HepG2 (cell line): ENCODE measurements at regions not wholly inside any gene's neighbourhood (a gene's known extent, or its start where the extent isn't known, plus 50 kb on each side); places are given as distances from the start of the nearest gene placed in this dataset.

Source experiments
- ATAC-seq: fragments of 200-7000 bp; cut with Tn5 transposase; 3 replicates; pipeline ENCODE4 v1.9.1; 2020; ENCODE audit warnings: mild to moderate bottlenecking, moderate library complexity
- BruUV-seq: library from RNA; stranded (reverse); fragments of 400-500 nt; replicated peaks from 2 replicates; lab custom pipeline; 2021; lab: Mats Ljungman, UMichigan
- CTCF ChIA-PET: fragments of 300-600 bp; formaldehyde crosslinking; extraction: SDS; loops from one replicate; lab custom pipeline; 2021; ENCODE audit warnings: low total read pairs, inconsistent platforms, low intra/inter-chr PET ratio; lab: Yijun Ruan, JAX
- POLR2A ChIA-PET: fragments of 350-600 bp; sonication (Branson Sonifier 250); formaldehyde crosslinking; loops from one replicate; lab custom pipeline; 2020; ENCODE audit warnings: antibody characterized with exemption, inconsistent platforms; lab: Yijun Ruan, JAX
- DNase-seq: peaks from one replicate; pipeline ENCODE4 v3.0.0-alpha.2; 2015; ENCODE audit warnings: low spot score
- FAIRE-seq: peaks from 3 replicates; lab custom pipeline; 2011; peaks lifted over from hg19 to GRCh38; lab: Jason Lieb, UNC
- H2AFZ ChIP-seq: one replicate; pipeline ENCODE4 v1.6.1; 2011; ENCODE audit warnings: low read length, inconsistent platforms
- H3K27ac ChIP-seq: fragments of 300-600 bp; 3 replicates; pipeline ENCODE4 v1.8.0; 2011; ENCODE audit warnings: mixed run types, mild to moderate bottlenecking, mixed read lengths, low read length, inconsistent platforms; ENCODE audit not compliant: insufficient read depth; ENCODE audit errors: extremely low read length
- H3K27me3 ChIP-seq, 2 experiments: fragments of 200-600 bp in 1 of 2; 2 replicates in 1 of 2; 3 replicates in 1 of 2; pipeline versions ENCODE4 v1.6.0 to v1.8.0; 2011; ENCODE audit warnings: low read length in 2 of 2, mild to moderate bottlenecking in 2 of 2, moderate library complexity in 2 of 2, inconsistent platforms in 1 of 2; ENCODE audit not compliant: insufficient read depth in 2 of 2, control insufficient read depth in 1 of 2
- H3K36me3 ChIP-seq, 2 experiments: fragments of 200-600 bp in 1 of 2; replicated peaks in 1 of 2; 2 replicates in 1 of 2; 3 replicates in 1 of 2; pipeline versions ENCODE4 v1.5.1 to v1.8.0; 2011; ENCODE audit warnings: low read length in 2 of 2, inconsistent platforms in 1 of 2; ENCODE audit not compliant: insufficient read depth in 2 of 2, control insufficient read depth in 1 of 2
- H3K4me1 ChIP-seq: 2 replicates; pipeline ENCODE4 v1.5.1; 2012; ENCODE audit warnings: low read length, inconsistent platforms; ENCODE audit not compliant: insufficient read depth
- H3K4me2 ChIP-seq: 2 replicates; pipeline ENCODE4 v1.6.0; 2011; ENCODE audit warnings: low read depth, low read length, inconsistent platforms
- H3K4me3 ChIP-seq, 3 experiments: fragments of 200-600 bp in 1 of 3; sonication (generic), shearing (Covaris generic) in 1 of 3; replicated peaks in 1 of 3; 2 replicates each; pipeline ENCODE4 v1.5.1; 2011 to 2016; ENCODE audit warnings: low read length in 3 of 3, inconsistent platforms in 2 of 3, low read depth in 2 of 3, mild to moderate bottlenecking in 2 of 3, control low read depth in 1 of 3, mixed read lengths in 1 of 3; ENCODE audit not compliant: insufficient read depth in 1 of 3
- H3K79me2 ChIP-seq: one replicate; pipeline ENCODE4 v1.6.1; 2011; ENCODE audit warnings: low read length, inconsistent platforms; ENCODE audit not compliant: insufficient read depth
- H3K9ac ChIP-seq: 2 replicates; pipeline ENCODE4 v1.6.0; 2011; ENCODE audit warnings: mild to moderate bottlenecking, low read depth, low read length, inconsistent platforms; ENCODE audit not compliant: insufficient read depth
- H3K9me3 ChIP-seq: 2 replicates; pipeline ENCODE4 v1.5.1; 2012; ENCODE audit warnings: mild to moderate bottlenecking, low read length
- H4K20me1 ChIP-seq: 2 replicates; pipeline ENCODE4 v1.6.0; 2011; ENCODE audit warnings: inconsistent platforms, mild to moderate bottlenecking, low read length, moderate library complexity; ENCODE audit not compliant: insufficient read depth
- ERF ChIP-seq: IDR thresholded peaks from 2 replicates; pipeline ENCODE4 v1.6.1; 2018; ENCODE audit warnings: missing biosample characterization, missing genetic modification reagents
- HDAC2 ChIP-seq: sonication (generic); formaldehyde crosslinking; IDR thresholded peaks from 2 replicates; pipeline ENCODE4 v1.4.0; 2020; ENCODE audit warnings: missing genetic modification reagents
- HNF4G ChIP-seq, 2 experiments: sonication (generic) in 1 of 2; formaldehyde crosslinking in 1 of 2; IDR thresholded peaks; 2 replicates each; pipeline versions ENCODE4 v1.4.0 to v1.6.1; 2011 to 2020; ENCODE audit warnings: borderline replicate concordance in 2 of 2, low read depth in 2 of 2, mild to moderate bottlenecking in 2 of 2, low read length in 1 of 2, missing genetic modification reagents in 1 of 2, moderate library complexity in 1 of 2
- KDM4B ChIP-seq: sonication (generic); formaldehyde crosslinking; IDR thresholded peaks from 2 replicates; pipeline ENCODE4 v1.4.0; 2020; ENCODE audit warnings: missing genetic modification reagents
- KMT2A ChIP-seq: sonication (generic); formaldehyde crosslinking; IDR thresholded peaks from 2 replicates; pipeline ENCODE4 v1.4.0; 2020; ENCODE audit warnings: missing genetic modification reagents
- MIER2 ChIP-seq: IDR thresholded peaks from 2 replicates; pipeline ENCODE4 v1.6.1; 2016; ENCODE audit warnings: missing biosample characterization, missing genetic modification reagents
- NR3C1 ChIP-seq: sonication (generic); formaldehyde crosslinking; IDR thresholded peaks from 2 replicates; pipeline ENCODE4 v1.4.0; 2020; ENCODE audit warnings: missing genetic modification reagents
- ZNF256 ChIP-seq: sonication (generic); formaldehyde crosslinking; conservative IDR thresholded peaks from 2 replicates; pipeline ENCODE4 v1.4.0; 2020; ENCODE audit warnings: missing genetic modification reagents
- ZNF446 ChIP-seq: sonication (generic); formaldehyde crosslinking; IDR thresholded peaks from 2 replicates; pipeline ENCODE4 v1.5.0; 2020; ENCODE audit warnings: mild to moderate bottlenecking, missing genetic modification reagents
- ZNF549 ChIP-seq: sonication (generic); formaldehyde crosslinking; IDR thresholded peaks from 2 replicates; pipeline ENCODE4 v1.5.0; 2020; ENCODE audit warnings: missing genetic modification reagents
- WGBS: methylation state at CpG from one replicate; pipeline ENCODE4 v1.1.6; 2017; ENCODE audit warnings: low lambda C conversion rate; 5-methylcytosine and 5-hydroxymethylcytosine counted together
- in situ Hi-C: cut with HindIII; loops from 2 replicates; pipeline ENCODE4 v1.10.0; 2017; ENCODE audit warnings: low pct_unique_long_range_greater_than_20kb; ENCODE audit not compliant: extremely low pct_ligation_motif_present
- intact Hi-C: fragments of 100-400 bp; cut with micrococcal nuclease; formaldehyde crosslinking; loops from one replicate; pipeline ENCODE4 v1.10.0; 2022; ENCODE audit not compliant: unreplicated experiment

DNA sequence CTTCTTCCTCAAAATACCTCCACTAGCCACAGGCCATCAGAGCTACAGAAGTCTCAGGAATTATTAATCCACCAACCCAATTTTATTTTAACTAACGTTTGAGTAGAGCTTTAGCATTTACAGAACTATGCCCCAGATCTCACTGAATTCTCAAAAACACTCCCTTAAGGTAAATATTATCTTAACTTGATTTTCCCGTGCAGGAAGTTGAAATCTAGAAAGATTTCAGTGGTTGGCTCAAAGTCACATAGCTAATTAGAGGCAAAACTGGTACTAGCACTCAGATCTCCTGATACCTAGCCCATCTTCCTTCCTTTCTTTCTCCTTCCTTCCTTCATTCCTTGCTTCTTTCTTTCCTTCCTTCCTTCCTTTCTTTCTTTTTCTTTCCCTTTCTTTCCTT lies 298.3 kb downstream of the ENC1 start (continued):
- no peak for TF ChIP-seq MIER2 (CRISPR knock-in tag)
- TF ChIP-seq ZNF446 (CRISPR knock-in tag), result no peak
- TF ChIP-seq HDAC2 (CRISPR knock-in tag), result no peak
- TF ChIP-seq, all 625 proteins: peak for 0

DNA sequence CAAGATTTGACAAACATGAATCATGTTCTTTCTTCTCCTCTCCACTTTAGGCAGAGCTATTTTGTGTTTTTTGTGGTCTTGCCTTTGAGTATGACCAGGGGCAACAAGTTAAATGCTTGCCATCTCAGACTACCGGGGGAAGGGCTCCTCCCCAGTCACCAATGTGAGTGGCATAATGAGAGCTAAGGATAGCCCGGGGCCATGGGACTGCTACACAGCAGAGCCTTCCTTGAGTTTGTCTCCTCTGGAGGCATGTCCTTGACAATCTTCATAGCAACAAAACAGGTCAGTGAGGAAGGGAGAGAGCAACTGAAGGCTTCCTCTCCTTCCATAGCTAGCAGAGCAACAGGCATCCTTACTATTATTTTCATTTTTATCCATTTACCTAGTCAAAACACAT lies 299.3 kb downstream of the ENC1 start:
- Histone ChIP-seq H3K27me3 (peaks cover 0 to 3% of the 10 kb centered on the region in 2 experiments; a peak in 3 of 5 replicates), H3K9ac (no peak overlapping the region), H3K4me3 (no peak overlapping the region), H4K20me1 (no peaks in the 10 kb centered on the region), H3K4me1 (0 out of 2 replicates have a peak, but pooled peaks cover 6% of the 10 kb centered on the region), H3K4me2 (no peak overlapping the region), H3K27ac (no peak overlapping the region), H3K9me3 (no peaks in the 10 kb centered on the region), H3K36me3 (no peaks in the 10 kb centered on the region), H3K79me2 (no peaks in the 10 kb centered on the region), H2AFZ (no peak overlapping the region)
- BruUV-seq, result no TSS peak
- FAIRE-seq (no peak), ATAC-seq (no peak), DNase-seq (no peak)
- in situ Hi-C loops, result no loop called here
- intact Hi-C loops, result no loop called here
- ChIA-PET POLR2A (interaction anchor here (1.5 kb wide), 1 partner anchor 299 kb away, joined by 3 read pairs; the partner anchor contains the start of gene ENC1), CTCF (no interaction called here)
- TF ChIP-seq ERF (CRISPR knock-in tag) (no peak), ZNF256 (no peak)
- WGBS, result 51% methylated on average over 2 of the region's 2 CpGs

DNA sequence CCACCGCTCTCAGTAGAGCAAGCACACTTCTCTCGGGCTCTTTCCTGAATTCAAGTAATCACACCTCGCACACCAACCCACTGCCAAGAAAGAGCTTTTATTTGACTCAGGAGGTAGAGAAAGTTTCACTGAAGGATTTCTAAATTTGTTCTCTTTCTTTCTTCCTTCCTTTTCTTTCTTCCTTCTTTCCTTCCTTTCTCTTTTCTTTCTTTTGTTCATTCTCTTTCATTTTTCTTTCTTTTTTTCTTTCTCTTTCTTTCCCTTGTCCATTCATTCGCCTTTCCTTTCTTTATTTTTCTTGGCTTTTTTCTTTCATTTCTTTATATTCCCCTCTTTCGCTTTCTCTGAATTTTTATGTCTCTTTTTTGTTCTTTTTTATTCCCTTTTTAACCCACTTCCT lies 300.1 kb downstream of the ENC1 start:
- ATAC-seq, result no peak
- CTCF ChIA-PET, result no interaction called here

More for the DNA sequence above, 300.1 kb downstream of the ENC1 start:
- BruUV-seq, result no TSS peak
- H3K9me3 ChIP-seq, result no peaks in the 10 kb centered on the region
- POLR2A ChIA-PET, result no interaction called here
- intact Hi-C loops, result no loop called here
- H3K4me3 ChIP-seq, result no peak overlapping the region
- H3K9ac ChIP-seq, result no peak overlapping the region
- H3K27me3 ChIP-seq, result peaks cover 0 to 3% of the 10 kb centered on the region in 2 experiments; a peak in 3 of 5 replicates
- in situ Hi-C loops, result no loop called here
- H3K36me3 ChIP-seq, result no peaks in the 10 kb centered on the region
- no peak overlapping the region for H3K4me2 ChIP-seq
- 55% methylated on average over 5 of the region's 5 CpGs for WGBS
- DNase-seq (no peak), FAIRE-seq (no peak)
- H3K4me1 ChIP-seq, result 0 out of 2 replicates have a peak, but pooled peaks cover 6% of the 10 kb centered on the region
- H4K20me1 ChIP-seq, result no peaks in the 10 kb centered on the region
- no peaks in the 10 kb centered on the region for H3K79me2 ChIP-seq
- no peak overlapping the region for H3K27ac ChIP-seq
- no peak overlapping the region for H2AFZ ChIP-seq
- TF ChIP-seq HNF4G (IDR thresholded peaks at IDR 0.05; ENCODE audit: borderline replicate concordance, low read depth, low read length) (no peak), HNF4G (CRISPR knock-in tag; IDR thresholded peaks at IDR 0.05; ENCODE audit: borderline replicate concordance, low read depth) (no peak), KMT2A (no peak), ZNF549 (CRISPR knock-in tag) (no peak), KDM4B (no peak), MIER2 (CRISPR knock-in tag) (no peak), NR3C1 (no peak)
